B cell (primary cell): ENCODE measurements at regions not wholly inside any gene's neighbourhood (a gene's known extent, or its start where the extent isn't known, plus 50 kb on each side); places are given as distances from the start of the nearest gene placed in this dataset.

Experiments
- CTCF ChIP-seq: fragments of 200-600 bp; IDR thresholded peaks from one replicate; pipeline ENCODE4 v1.8.0; 2022; ENCODE audit warnings: antibody characterized with exemption, mild to moderate bottlenecking
- EZH2 ChIP-seq: IDR thresholded peaks from 2 replicates; pipeline ENCODE4 v1.6.1; 2012; ENCODE audit warnings: borderline replicate concordance, low read depth, mild to moderate bottlenecking, moderate library complexity, low read length; ENCODE audit not compliant: insufficient read depth, poor library complexity, severe bottlenecking

DNA sequence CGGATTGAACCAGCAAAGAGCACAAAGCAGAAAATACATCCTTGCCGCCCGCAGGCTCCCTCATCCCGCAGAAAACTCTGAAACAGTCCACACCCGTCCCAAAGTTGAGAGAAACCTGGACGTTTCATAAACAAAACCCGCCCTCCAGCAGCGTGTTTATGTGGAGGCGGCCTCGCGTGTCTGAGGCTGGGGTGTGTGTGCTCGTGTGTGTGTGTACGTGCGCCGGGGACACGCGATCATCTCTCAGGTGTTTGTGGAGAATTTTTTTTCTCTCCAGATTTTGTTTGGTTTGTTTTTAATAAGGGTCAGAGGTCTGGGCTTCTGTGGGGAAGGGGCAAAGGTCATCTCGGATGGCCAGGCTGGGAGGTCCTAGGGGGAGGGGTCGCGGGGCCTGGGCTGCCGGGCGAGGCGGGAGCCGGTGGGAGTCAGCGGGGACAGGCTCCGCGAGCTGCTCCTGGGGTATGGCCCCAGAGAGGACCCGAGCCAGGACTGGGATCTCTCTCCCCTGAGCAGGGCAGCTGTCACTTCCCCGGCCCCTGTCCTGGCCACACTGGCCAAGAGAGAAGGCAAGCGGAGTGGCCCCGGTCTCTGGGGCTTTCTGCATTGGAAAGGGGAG is 206.4 kb downstream of the C9orf50 start:
- TF ChIP-seq EZH2 = no peak
- TF ChIP-seq CTCF = no peak
